GM21619 (cell line): ENCODE measurements at regions not wholly inside any gene's neighbourhood (a gene's known extent, or its start where the extent isn't known, plus 50 kb on each side); places are given as distances from the start of the nearest gene placed in this dataset.
"Not testable (repeated sequence)": the region's sequence is repeated elsewhere in the genome, so short reads cannot be mapped to it uniquely, and the experiment has no call there.

Source experiments
- ATAC-seq: cut with Tn5 transposase; IDR thresholded peaks from one replicate; pipeline ENCODE4 v1.9.1; 2021; ENCODE audit not compliant: unreplicated experiment

DNA sequence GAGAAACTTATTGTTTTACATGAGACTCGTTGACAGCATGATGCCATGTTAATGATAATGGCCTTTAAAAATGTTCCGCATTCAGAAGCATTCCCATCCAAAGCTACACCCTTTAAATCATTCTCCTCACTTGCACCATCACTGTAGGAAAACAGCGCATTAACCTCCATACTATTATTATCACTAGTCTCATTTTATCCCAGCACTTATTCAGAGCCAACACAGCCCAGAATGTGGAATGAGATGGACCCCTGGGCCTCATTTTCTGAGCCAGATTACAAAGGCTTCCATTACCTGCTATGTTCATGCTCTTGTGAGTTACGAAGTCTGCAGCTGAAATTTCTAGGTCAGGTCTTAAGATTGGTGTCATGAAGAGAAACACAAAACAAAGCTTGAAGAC is 159.4 kb downstream of the HS3ST3A1 start:
- ATAC-seq = no peak

DNA sequence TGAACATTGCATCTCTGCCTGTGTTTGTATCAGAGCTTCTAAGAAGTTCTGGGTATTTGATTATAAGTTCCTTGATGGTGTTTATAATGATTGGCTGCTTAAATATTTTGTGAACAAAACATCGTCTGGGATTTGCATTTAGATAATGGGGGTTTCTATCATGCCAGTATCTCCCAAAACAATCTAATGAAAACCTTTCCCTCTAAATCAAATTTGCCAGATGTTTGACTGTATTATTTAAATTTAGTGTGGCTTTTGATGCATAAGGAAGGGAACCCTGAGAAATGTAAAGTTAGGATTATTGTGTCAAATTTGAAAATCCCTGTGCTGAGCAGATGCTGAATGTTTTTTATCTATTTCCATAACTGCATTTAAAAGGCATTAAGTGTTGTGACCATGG is 159.9 kb downstream of the HS3ST3A1 start:
- no peak for ATAC-seq

DNA sequence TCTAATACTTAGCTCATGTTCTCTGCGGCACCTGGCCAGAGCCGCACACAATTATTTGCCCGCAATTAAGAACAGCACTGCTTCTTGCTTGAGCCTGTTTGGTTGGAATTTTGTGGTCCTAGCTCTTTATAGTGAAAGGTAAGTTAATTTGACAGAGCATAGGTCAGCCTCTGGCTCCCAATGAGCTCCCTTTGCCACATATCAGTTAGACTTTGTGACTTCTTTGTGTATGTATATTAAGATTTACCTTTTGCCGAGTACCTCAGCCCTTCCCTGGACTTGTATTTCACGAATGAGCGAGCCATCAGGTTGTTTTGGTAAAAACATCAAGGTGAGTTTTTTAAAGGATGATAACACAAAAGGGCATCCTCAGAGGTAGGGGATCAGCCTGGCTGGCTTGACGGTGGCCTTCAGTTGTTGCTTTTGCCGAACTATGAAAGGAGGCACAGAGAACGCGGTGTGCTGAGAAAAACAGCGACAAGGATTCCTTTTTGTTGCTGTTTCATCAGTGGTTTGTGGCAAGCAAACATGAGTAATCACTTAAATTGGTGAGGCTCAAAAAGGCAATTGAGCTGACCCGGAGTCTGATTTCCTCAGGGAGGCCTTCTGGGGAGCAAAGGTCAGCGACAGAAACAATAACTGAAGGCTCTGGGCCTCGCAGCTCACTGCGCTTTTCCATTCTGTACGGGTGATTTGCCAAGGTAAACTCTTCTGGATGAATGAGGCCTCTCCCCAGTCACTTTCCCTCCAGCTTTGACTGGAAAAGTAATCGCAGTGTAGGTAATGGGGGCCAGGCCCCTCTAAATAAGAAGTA is 163.6 kb downstream of the HS3ST3A1 start:
- ATAC-seq = no peak

DNA sequence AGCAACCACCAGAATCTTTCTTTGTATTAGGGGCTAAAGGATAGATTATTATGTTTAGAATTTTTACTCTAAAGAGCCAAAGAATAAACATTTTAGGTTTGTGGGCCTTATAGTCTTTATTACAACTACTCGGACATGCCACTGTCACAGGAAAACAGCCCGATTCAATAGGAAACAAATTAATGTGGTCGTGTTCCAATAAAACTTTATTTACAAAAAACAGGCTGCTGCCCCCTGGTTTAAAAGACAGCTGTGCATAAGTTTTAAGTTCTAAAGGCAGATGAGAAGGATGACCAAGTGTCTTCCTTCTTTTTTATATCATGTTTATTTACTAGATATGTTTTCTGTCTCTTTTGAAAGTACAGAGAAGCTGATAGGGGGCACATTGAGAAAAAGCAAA is 166.5 kb downstream of the HS3ST3A1 start:
- no peak for ATAC-seq

DNA sequence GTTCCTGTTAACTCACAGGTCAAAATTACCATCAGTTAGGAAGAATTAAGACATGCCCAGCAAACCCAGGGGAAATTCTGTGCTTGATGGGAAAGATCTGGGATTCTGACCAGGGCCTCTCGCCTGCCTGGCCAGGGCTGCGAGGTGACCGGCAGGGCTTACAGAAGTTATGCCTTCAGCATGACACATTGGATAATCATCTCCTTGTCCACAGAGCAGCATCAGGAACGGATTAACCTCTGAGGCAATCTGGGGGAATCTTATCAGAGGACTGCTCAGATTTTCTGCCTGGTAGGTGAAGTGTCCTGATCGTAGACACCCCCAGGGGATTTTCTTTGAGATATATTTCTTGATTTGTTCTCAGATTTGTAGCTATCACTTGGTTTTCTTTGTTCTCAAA is 172.5 kb downstream of the HS3ST3A1 start:
- ATAC-seq = no peak

DNA sequence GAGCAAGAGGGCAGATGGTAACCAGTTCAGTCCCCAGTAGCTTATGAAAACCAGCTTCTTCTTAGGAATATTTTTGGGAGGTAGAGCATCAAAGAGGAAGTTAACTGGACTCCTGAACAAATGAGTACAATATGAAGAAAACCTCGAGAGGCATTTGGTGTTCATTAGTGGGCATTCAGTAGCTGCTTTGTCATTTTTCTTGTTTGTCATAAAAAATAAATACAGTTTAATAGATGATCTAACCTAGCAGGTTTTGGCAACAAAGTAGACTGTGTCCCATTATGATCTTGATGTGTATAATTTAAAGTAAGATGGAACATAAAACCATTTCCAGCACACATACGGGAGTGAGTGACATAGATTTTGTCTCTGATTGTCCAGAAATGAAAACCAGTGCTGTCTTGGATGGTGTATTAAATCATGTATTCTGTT is 173.1 kb downstream of the HS3ST3A1 start:
- no peak for ATAC-seq

DNA sequence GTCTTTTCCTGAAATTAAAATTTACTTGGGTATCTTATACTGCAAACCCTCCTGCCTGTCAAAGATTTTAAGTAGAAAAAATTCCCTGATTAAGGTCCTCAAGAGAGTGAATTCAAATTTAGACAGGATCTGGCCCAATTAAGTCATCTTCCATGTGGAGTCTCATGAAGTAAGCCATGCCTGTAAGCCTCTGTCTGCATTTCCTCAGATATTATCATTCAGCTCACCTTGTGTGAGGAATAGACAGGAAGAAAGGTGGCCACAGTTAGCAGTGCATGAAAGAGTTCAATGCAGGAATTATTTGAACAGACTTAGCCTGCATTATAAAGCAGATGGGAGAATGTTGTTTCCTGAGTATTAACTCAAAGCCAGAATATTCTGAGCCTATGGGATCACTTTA is 174.7 kb downstream of the HS3ST3A1 start:
- ATAC-seq = no peak

DNA sequence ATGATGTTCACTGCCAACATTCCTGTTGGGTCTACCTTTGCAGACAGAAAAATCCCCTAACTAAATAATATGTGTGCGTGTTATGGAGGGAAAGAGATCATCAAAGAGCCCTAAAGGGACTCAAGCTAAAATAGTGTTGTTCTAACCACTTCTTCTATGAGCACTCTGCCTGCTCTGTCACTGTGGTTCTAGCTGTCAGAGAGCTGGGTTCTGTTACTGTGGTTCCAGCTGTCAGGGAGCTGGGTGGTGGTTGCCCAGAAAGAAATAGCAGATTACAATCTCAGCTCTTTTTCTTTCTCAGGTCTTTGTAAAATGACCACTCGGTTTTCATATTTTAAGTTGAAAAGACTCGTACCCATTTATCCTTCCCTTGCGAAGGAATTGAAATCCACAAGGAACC is 176.3 kb downstream of the HS3ST3A1 start:
- no peak for ATAC-seq

DNA sequence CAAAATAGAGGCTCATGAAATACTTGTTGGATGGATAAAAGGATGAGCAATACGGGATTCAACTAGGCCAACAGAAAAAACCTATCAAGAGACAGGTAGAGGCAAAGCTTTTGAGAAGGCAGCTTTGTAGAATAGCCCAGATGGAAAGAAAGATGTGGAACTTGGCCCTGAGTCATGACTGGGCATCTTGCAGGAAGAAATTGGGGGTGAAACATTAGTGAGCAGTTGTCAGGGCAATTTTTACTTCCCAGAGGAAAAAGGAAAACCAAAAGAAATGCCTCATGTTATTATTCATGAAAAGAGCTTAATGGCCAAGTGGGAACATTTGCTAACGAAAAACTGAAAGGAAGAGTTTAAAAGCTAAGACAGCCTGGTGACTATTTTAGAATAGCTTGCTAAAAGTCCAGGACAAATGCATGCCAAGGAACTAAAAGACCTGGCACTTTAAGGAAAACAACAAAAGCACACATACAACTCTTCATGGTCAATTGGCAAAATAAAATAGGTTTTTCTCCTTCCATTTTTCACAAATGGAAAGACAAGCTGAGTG is 180.1 kb downstream of the HS3ST3A1 start:
- no peak for ATAC-seq

DNA sequence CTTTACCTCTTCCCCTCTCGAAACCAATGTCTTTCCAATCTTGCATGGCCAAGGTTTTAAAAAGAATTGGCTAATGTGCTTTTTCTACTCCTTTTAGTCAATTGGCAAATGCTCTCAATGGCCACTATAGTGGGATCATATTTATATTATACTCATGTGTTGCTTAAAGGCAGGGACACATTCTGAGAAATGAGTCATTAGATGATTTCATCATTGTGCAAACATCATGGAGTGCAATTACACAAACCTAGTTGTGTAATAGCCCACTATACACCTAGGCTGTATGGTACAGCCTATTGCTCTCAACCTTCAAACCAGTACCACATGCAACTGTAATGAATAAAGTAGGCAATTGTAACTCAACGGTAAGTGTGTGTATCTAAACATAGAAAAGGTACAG is 180.9 kb downstream of the HS3ST3A1 start:
- ATAC-seq = no peak

DNA sequence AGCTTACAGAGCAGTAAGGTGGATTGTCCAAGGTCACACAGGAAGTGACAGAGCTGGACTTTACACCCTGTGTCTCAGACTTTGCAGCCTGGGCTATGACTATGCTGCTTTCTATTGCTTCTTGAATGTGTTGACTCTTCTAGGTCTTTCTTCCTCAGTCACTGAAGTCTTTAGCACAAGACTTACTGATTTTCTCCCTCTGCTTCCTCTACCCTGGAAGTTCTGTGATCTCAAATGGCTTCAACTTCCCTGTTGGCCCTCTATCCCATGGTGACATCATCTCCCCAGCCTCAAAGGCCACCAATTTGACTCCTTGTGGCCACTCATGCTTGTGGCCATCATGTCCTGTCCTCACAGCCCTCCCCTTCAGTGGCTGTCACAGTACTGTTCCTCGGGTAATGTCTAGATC is 181.3 kb downstream of the HS3ST3A1 start:
- no peak for ATAC-seq

DNA sequence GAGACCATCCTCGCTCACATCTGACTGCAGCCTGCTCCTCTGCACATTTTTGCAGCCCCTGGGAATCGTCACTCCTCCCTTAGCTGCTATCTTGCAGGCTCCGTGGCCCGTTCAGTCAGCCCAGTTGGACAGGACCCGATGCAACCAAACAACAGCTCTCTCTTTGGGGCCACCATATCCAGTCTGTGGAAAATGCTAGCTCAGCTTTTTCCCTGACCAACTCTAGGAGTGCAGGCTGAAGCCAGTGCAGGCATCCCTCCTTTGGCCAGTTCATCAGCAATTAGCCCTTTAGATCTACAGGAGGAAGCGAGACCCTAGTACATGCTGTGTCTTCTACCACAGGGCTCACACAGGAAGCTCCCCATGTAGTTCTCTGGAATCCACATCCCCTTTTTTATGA is 182.1 kb downstream of the HS3ST3A1 start:
- no peak for ATAC-seq

DNA sequence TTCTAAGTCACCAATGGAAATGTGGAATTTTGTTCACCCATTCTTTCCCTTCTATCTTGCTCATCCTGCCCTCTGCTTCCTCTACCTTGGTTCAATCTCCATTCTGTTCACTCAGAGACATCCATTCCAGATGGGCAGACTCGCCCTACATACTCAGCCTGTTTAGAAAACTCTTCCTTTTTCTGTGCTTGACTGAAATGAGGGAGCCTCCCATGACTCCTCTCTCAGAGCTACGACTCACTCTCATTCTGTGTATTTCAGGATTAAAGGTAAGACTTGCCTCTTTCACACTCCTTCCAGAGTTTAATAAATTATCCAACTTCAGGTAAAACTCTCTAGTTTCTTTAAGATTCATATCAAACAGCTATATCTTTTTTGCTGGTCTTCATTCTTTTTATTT is 182.8 kb downstream of the HS3ST3A1 start:
- no peak for ATAC-seq

DNA sequence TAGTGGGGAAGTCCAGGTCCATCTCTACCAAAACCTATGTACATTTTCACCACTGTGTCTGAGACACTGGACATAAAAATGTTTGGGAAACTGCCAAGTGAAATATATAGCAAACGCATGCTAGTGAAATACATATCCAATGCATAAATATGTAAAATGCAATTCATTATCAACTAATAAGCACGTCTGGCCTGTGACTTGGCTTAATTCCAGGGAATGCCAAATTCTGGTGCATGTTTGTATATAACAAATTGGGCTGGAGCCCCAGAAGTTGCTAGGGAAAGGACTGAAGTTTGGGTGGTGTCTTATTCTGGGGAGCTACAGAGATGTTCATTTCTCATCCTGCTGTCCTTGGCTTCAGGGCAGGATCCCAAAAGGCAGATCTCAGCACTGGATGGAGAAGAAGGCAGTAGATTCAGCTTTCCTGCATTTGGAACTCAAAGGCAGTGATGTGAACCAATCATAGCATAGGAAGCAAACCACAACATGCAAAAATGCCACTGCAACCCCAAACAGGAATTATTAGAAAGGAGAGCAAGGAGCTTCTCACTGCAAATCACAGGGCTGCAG is 184.3 kb downstream of the HS3ST3A1 start:
- ATAC-seq = no peak

DNA sequence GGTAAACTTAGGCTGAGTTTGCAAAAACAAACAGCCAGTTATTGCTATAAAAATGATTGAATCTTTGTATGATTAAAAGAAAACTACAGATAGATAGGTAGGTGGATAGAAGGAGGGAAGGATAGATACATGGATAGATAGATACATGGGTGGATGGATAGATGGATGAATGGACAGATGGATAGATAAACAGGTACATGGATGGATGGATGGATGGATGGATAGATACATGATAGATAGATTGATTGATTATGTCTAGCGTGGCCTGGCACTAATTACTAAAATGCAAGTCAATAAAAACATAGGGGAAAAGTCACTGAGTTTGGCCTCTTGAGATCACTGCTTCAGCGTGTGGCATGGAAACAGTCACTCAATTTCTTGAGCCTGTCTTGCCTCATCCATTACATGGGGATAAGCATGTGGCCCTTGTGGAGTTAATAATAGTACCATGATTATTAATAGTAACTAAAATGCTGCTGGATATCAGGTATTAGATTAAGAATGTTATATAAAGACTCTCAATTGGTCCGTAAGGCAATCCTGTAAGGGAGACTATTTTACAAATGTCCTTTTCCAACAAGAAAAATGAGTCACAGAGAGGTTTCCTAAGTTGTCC is 184.9 kb downstream of the HS3ST3A1 start:
- no peak for ATAC-seq

DNA sequence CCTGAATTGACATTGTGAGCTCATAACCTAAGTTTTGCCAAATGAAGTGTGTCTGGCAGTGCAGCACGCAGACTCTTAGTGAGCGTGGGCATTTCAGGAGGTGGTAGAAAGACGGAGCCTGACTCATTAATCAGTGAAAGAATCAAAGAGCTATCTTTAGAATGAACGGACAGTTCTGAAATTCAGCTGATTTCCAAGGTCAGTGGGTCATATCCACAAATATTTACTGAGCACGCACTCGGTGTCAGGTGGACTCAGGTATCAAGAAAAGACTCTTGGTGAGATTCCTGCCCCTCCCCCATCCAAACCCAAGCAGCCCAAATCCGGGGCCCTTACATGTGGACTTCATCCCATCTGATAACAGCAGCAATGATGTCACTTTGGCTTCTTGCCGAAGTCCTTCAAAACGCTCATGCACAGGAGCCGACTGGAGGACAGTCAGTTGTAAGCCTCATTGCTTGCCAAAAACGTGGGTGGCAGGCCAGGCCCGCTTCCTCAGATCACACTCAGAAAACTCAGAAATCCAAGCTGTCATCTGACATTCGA is 185.8 kb downstream of the HS3ST3A1 start:
- no peak for ATAC-seq

DNA sequence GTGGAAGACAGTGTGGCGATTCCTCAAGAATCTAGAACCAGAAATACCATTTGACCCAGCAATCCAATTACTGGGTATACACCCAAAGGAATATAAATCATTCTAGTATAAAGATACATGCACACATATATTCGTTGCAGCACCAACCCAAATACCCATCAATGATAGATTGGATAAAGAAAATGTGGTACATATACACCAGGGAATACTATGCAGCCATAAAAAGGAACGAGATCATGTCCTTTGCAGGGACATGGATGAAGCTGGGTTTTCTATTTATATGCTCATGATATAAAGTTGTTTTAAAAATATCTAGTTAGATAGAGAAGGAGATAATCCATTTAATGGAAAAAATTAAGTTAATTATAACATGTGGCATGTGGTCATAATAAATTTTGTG is 186.5 kb downstream of the HS3ST3A1 start:
- ATAC-seq = not testable (repeated sequence)

DNA sequence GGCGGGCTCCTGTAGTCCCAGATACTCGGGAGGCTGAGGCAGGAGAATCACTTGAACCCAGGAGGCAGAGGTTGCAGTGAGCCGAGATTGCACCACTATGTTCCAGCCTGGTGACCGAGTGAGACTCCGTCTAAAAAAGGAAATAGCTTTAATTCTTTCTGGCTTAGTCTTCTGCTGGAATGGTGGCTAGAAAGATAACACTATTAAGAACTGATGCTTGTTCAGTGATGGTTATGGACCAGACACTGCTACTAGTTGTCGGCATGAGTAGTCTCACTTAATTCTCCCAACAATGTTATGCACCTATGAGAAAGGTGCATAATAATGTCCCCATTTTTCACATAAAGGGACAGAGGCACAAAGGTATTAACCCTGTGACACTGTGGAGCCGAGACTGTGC is 188.7 kb downstream of the HS3ST3A1 start:
- no peak for ATAC-seq

DNA sequence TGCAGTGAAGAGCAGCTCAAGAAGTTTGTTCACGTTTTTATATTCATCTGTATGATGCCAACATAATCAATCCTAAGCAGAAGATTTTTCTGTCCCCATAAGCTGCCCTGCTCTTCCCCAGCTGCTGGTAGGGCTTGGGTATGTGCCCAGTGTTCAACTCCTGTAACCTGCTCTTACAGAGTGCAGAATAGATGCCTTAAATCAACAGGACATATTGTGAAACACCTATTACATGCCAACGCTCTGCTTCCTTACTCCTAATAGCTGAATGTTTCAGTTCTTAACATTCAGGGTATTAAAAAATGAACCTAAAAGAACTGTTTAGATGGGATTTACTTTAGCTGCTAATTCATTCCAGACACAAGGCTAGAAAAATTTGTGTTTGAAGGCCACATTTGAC is 190.9 kb downstream of the HS3ST3A1 start:
- ATAC-seq = no peak

DNA sequence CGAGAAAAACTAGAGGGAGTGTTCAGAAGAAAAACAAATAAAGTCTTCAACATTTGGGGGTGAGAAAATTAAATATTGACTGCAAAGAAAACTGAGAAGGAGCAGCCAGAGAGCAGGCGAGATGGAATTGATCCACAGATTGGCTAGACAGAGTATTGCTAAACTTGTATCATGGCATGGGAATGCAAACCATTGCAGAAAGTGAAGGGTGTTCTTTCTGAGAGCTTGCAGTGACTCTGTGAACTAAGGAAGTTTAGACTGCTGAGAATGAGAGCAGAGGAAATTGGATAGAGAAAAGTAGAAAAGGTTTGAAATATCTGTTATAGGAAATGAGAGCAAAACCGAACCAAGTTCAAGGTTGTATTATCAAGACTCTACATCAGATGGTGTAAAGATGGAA is 191.5 kb downstream of the HS3ST3A1 start:
- ATAC-seq = no peak

DNA sequence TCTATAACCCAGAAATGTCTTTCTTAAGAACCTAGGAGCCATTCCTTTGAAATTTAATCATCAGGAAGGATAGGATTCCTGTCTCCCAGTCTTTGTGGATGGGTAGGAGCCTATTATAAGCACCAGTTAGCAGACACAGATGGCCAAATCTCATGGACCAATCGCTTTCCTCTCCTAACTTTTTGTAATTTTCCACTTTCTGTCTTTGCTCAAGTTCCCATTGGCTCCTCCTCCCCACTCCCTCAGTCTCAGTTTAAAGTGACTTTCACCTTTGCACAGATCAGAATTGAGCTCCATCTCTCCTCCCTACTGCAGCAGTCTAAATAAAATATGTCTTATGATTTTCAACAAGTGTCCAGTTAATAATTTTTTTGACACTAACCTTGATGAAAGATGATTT is 192.3 kb downstream of the HS3ST3A1 start:
- no peak for ATAC-seq

DNA sequence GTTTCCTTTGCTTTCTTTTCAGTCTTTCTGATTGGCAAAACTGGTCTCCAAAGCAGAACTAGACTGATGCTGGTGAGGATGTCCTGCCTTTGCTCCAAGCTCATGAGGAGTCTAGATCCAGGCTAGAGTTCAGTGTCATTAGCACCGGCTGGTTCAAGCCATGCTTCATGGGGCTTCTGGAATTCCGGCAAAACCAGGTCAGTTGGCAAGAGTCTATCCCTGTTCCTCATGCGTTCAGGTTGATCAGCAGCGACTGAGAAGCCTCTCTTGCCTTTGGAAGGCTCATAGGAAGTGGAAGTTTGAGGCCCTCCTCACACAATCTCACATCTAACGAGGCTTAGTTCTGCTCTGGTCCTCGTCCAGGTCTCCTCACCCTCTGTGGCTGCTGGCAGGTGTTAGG is 194.3 kb downstream of the HS3ST3A1 start:
- ATAC-seq = no peak
